WTC11 (cell line): ENCODE measurements at regions not wholly inside any gene's neighbourhood (a gene's known extent, or its start where the extent isn't known, plus 50 kb on each side); places are given as distances from the start of the nearest gene placed in this dataset.

ENCODE experiments used
- ATAC-seq: fragments of 200-7000 bp; cut with Tn5 transposase; 2 replicates; pipeline ENCODE4 v1.10.0; 2021; ENCODE audit warnings: mild to moderate bottlenecking, moderate library complexity
- CTCF ChIA-PET: fragments of 300-600 bp; sonication (Branson Sonifier 250); formaldehyde crosslinking; loops from one replicate; lab custom pipeline; 2021; ENCODE audit warnings: antibody characterized with exemption; lab: Charles Lee
- POLR2A ChIA-PET: fragments of 350-600 bp; sonication (Branson Sonifier 250); formaldehyde crosslinking; loops from one replicate; lab custom pipeline; 2021; ENCODE audit warnings: antibody characterized with exemption; lab: Charles Lee
- DNase-seq: peaks from one replicate; pipeline ENCODE4 v3.0.0; 2021; ENCODE audit warnings: low spot score
- H3K27ac Mint-ChIP-seq: 2 replicates; pipeline ENCODE4 v1.8.0; 2021; ENCODE audit warnings: mixed read lengths
- H3K27me3 Mint-ChIP-seq: 2 replicates; pipeline ENCODE4 v1.8.0; 2021; ENCODE audit warnings: low read depth, mild to moderate bottlenecking, moderate library complexity, mixed read lengths
- H3K36me3 Mint-ChIP-seq: 2 replicates; pipeline ENCODE4 v1.8.0; 2021; ENCODE audit warnings: mixed read lengths
- H3K4me1 Mint-ChIP-seq: 2 replicates; pipeline ENCODE4 v1.8.0; 2022; ENCODE audit warnings: mixed read lengths
- H3K4me3 Mint-ChIP-seq: 2 replicates; pipeline ENCODE4 v1.8.0; 2021; ENCODE audit warnings: mild to moderate bottlenecking, moderate library complexity, mixed read lengths
- H3K9me3 Mint-ChIP-seq: 2 replicates; pipeline ENCODE4 v1.8.0; 2021; ENCODE audit warnings: mixed read lengths
- ATF1 ChIP-seq: sonication (generic); formaldehyde crosslinking; IDR thresholded peaks from 2 replicates; pipeline ENCODE4 v1.8.1; 2023; ENCODE audit warnings: mild to moderate bottlenecking, moderate library complexity, missing genetic modification reagents
- ELF4 ChIP-seq: sonication (generic); formaldehyde crosslinking; IDR thresholded peaks from 2 replicates; pipeline ENCODE4 v1.8.1; 2022; ENCODE audit warnings: low read depth, mild to moderate bottlenecking, moderate library complexity, missing genetic modification reagents
- FOXJ3 ChIP-seq: sonication (generic); formaldehyde crosslinking; IDR thresholded peaks from 2 replicates; pipeline ENCODE4 v1.9.0; 2021; ENCODE audit warnings: missing genetic modification reagents, mild to moderate bottlenecking, borderline replicate concordance
- FOXP1 ChIP-seq: sonication (generic); formaldehyde crosslinking; IDR thresholded peaks from 2 replicates; pipeline ENCODE4 v1.8.0; 2022; ENCODE audit warnings: missing genetic modification reagents, mild to moderate bottlenecking, moderate library complexity, borderline replicate concordance
- NFYB ChIP-seq: sonication (generic); formaldehyde crosslinking; conservative IDR thresholded peaks from 2 replicates; pipeline ENCODE4 v1.8.0; 2022; ENCODE audit warnings: low read depth, missing genetic modification reagents
- SMAD4 ChIP-seq: sonication (generic); formaldehyde crosslinking; IDR thresholded peaks from 2 replicates; pipeline ENCODE4 v1.8.0; 2022; ENCODE audit warnings: mild to moderate bottlenecking, missing genetic modification reagents
- ZNF671 ChIP-seq: fragments of 250-450 bp; sonication (Bioruptor Pico); IDR thresholded peaks from 2 replicates; pipeline ENCODE4 v1.8.0; 2021; ENCODE audit warnings: mild to moderate bottlenecking
- TF ChIP-seq, protein P1 (sequence below): sonication (generic); formaldehyde crosslinking; IDR thresholded peaks from 2 replicates; pipeline ENCODE4 v1.8.0; 2023; ENCODE audit warnings: missing genetic modification reagents
- TF ChIP-seq, protein P2 (sequence below): sonication (generic); formaldehyde crosslinking; IDR thresholded peaks from 2 replicates; pipeline ENCODE4 v1.8.1; 2022; ENCODE audit warnings: low read depth, mild to moderate bottlenecking, moderate library complexity, missing genetic modification reagents, borderline replicate concordance
- TF ChIP-seq, protein P3 (sequence below): sonication (generic); formaldehyde crosslinking; IDR thresholded peaks from 2 replicates; pipeline ENCODE4 v1.8.1; 2022; ENCODE audit warnings: missing genetic modification reagents, borderline replicate concordance
- TF ChIP-seq, protein P4 (sequence below): fragments of 250-450 bp; sonication (Bioruptor Pico); conservative IDR thresholded peaks from 2 replicates; pipeline ENCODE4 v1.9.0; 2021; ENCODE audit warnings: mild to moderate bottlenecking
- TF ChIP-seq, protein P5 (sequence below): fragments of 250-450 bp; sonication (Bioruptor Pico); IDR thresholded peaks from 2 replicates; pipeline ENCODE4 v1.8.0; 2021; ENCODE audit warnings: mild to moderate bottlenecking
- TF ChIP-seq, protein P6 (sequence below): sonication (generic); formaldehyde crosslinking; IDR thresholded peaks from 2 replicates; pipeline ENCODE4 v1.8.1; 2022; ENCODE audit warnings: low read depth, missing genetic modification reagents, borderline replicate concordance
- TF ChIP-seq, protein P7 (sequence below): fragments of 250-450 bp; sonication (Bioruptor Pico); IDR thresholded peaks from 2 replicates; pipeline ENCODE4 v1.9.0; 2021; ENCODE audit warnings: mild to moderate bottlenecking
- TF ChIP-seq, protein P8 (sequence below): sonication (generic); formaldehyde crosslinking; IDR thresholded peaks from 2 replicates; pipeline ENCODE4 v1.8.1; 2023; ENCODE audit warnings: mild to moderate bottlenecking, missing genetic modification reagents, moderate library complexity
- TF ChIP-seq, protein P9 (sequence below): fragments of 250-450 bp; sonication (Bioruptor Pico); IDR thresholded peaks from 2 replicates; pipeline ENCODE4 v1.9.0; 2021; ENCODE audit warnings: mild to moderate bottlenecking
- TF ChIP-seq, protein P10 (sequence below): fragments of 250-450 bp; sonication (Bioruptor Pico); IDR thresholded peaks from 2 replicates; pipeline ENCODE4 v1.9.0; 2021; ENCODE audit warnings: mild to moderate bottlenecking, borderline replicate concordance

DNA sequence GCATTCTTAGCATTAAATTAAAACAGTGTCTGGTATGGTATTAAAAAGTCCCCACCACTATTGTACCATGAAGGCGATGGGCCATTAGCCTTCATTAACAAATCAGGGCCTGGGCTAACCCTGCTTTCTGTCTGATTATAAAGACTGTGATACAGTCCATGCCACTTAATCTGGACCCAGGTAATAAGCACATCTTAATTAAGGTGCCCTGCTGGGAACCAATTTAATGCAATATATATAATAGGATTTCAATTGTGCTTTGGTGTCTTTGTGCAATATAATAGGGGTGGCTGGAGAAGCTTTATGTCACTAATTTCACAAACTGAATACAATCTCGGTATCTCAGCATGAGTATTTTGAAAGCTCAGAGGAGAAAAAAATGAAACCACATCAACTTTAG is 64.4 kb upstream of the CDH8 start (continued):
- TF ChIP-seq, protein P1, sequence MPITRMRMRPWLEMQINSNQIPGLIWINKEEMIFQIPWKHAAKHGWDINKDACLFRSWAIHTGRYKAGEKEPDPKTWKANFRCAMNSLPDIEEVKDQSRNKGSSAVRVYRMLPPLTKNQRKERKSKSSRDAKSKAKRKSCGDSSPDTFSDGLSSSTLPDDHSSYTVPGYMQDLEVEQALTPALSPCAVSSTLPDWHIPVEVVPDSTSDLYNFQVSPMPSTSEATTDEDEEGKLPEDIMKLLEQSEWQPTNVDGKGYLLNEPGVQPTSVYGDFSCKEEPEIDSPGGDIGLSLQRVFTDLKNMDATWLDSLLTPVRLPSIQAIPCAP, result no peak
- TF ChIP-seq, protein P2, sequence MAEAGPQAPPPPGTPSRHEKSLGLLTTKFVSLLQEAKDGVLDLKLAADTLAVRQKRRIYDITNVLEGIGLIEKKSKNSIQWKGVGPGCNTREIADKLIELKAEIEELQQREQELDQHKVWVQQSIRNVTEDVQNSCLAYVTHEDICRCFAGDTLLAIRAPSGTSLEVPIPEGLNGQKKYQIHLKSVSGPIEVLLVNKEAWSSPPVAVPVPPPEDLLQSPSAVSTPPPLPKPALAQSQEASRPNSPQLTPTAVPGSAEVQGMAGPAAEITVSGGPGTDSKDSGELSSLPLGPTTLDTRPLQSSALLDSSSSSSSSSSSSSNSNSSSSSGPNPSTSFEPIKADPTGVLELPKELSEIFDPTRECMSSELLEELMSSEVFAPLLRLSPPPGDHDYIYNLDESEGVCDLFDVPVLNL (CRISPR knock-in tag), result no peak
- TF ChIP-seq FOXJ3 (no peak), ZNF671 (CRISPR knock-in tag) (no peak)

DNA sequence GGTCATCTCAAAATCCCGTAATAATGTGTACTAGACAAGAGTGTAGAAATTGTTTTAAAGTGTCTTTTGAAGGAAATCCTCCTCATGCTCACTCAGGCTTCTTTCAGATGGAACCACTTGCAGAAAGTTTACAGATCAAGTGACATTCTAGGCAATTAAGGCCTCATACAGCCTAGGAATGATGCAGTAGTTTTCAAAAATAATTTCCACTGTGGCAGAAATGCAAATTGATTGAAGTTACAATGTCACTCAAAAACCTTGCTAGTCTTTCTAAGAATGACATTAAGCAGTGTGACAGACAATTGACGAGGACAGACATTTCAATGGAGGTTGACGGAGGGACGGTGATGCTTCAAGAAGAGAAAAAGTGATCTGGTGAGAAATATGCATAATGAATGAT is 53.5 kb upstream of the CDH8 start:
- H3K27me3 Mint-ChIP-seq, result no peaks in the 10 kb centered on the region
- H3K27ac Mint-ChIP-seq, result no peak overlapping the region
- H3K4me1 Mint-ChIP-seq, result peaks cover 8% of the 10 kb centered on the region
- POLR2A ChIA-PET, result no interaction called here
- H3K4me3 Mint-ChIP-seq, result no peak overlapping the region
- TF ChIP-seq, protein P3, sequence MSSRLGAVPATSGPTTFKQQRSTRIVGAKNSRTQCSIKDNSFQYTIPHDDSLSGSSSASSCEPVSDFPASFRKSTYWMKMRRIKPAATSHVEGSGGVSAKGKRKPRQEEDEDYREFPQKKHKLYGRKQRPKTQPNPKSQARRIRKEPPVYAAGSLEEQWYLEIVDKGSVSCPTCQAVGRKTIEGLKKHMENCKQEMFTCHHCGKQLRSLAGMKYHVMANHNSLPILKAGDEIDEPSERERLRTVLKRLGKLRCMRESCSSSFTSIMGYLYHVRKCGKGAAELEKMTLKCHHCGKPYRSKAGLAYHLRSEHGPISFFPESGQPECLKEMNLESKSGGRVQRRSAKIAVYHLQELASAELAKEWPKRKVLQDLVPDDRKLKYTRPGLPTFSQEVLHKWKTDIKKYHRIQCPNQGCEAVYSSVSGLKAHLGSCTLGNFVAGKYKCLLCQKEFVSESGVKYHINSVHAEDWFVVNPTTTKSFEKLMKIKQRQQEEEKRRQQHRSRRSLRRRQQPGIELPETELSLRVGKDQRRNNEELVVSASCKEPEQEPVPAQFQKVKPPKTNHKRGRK (CRISPR knock-in tag), result no peak
- TF ChIP-seq, protein P2 (CRISPR knock-in tag), result no peak
- TF ChIP-seq, protein P4, sequence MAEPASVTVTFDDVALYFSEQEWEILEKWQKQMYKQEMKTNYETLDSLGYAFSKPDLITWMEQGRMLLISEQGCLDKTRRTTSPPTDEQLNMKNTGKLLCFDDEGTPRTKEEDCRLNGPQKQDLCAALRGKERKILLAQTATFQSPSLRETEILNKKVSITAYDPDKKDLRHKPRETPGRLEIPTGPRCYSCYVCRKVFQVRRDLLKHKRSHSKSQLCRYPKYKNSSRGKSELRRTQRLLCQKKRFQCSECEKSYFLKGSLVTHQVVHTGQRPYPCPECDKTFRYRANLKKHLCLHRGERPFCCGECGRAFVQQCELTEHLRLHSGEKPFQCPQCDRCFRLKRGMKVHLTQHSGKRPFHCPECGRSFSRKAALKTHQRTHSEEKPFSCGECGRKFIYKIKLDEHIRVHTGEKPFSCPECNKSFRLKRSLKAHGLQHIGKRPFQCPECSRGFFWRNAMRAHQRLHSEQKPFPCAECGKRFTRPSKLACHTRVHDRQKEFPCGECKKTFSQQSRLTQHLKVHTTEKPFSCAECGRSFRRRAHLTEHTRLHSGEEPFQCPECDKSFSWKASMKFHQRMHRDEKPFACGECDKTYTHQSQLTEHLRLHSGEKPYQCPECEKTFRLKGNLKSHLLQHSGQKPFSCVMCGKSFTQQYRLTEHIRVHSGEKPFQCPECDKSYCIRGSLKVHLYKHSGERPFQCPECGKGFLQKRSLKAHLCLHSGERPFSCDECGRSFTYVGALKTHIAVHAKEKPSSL (CRISPR knock-in tag), result no peak
- TF ChIP-seq, protein P5, sequence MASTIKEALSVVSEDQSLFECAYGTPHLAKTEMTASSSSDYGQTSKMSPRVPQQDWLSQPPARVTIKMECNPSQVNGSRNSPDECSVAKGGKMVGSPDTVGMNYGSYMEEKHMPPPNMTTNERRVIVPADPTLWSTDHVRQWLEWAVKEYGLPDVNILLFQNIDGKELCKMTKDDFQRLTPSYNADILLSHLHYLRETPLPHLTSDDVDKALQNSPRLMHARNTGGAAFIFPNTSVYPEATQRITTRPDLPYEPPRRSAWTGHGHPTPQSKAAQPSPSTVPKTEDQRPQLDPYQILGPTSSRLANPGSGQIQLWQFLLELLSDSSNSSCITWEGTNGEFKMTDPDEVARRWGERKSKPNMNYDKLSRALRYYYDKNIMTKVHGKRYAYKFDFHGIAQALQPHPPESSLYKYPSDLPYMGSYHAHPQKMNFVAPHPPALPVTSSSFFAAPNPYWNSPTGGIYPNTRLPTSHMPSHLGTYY, result no peak
- TF ChIP-seq FOXP1 (CRISPR knock-in tag) (no peak), NFYB (CRISPR knock-in tag) (no peak), ELF4 (CRISPR knock-in tag) (no peak), ATF1 (CRISPR knock-in tag) (no peak), SMAD4 (CRISPR knock-in tag) (no peak)
- TF ChIP-seq, protein P6, sequence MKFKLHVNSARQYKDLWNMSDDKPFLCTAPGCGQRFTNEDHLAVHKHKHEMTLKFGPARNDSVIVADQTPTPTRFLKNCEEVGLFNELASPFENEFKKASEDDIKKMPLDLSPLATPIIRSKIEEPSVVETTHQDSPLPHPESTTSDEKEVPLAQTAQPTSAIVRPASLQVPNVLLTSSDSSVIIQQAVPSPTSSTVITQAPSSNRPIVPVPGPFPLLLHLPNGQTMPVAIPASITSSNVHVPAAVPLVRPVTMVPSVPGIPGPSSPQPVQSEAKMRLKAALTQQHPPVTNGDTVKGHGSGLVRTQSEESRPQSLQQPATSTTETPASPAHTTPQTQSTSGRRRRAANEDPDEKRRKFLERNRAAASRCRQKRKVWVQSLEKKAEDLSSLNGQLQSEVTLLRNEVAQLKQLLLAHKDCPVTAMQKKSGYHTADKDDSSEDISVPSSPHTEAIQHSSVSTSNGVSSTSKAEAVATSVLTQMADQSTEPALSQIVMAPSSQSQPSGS (CRISPR knock-in tag), result no peak
- TF ChIP-seq, protein P7, sequence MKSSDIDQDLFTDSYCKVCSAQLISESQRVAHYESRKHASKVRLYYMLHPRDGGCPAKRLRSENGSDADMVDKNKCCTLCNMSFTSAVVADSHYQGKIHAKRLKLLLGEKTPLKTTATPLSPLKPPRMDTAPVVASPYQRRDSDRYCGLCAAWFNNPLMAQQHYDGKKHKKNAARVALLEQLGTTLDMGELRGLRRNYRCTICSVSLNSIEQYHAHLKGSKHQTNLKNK (CRISPR knock-in tag), result no peak
- TF ChIP-seq, protein P8, sequence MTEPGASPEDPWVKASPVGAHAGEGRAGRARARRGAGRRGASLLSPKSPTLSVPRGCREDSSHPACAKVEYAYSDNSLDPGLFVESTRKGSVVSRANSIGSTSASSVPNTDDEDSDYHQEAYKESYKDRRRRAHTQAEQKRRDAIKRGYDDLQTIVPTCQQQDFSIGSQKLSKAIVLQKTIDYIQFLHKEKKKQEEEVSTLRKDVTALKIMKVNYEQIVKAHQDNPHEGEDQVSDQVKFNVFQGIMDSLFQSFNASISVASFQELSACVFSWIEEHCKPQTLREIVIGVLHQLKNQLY (CRISPR knock-in tag), result no peak
- TF ChIP-seq, protein P9, sequence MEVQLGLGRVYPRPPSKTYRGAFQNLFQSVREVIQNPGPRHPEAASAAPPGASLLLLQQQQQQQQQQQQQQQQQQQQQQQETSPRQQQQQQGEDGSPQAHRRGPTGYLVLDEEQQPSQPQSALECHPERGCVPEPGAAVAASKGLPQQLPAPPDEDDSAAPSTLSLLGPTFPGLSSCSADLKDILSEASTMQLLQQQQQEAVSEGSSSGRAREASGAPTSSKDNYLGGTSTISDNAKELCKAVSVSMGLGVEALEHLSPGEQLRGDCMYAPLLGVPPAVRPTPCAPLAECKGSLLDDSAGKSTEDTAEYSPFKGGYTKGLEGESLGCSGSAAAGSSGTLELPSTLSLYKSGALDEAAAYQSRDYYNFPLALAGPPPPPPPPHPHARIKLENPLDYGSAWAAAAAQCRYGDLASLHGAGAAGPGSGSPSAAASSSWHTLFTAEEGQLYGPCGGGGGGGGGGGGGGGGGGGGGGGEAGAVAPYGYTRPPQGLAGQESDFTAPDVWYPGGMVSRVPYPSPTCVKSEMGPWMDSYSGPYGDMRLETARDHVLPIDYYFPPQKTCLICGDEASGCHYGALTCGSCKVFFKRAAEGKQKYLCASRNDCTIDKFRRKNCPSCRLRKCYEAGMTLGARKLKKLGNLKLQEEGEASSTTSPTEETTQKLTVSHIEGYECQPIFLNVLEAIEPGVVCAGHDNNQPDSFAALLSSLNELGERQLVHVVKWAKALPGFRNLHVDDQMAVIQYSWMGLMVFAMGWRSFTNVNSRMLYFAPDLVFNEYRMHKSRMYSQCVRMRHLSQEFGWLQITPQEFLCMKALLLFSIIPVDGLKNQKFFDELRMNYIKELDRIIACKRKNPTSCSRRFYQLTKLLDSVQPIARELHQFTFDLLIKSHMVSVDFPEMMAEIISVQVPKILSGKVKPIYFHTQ, result no peak
- TF ChIP-seq, protein P10, sequence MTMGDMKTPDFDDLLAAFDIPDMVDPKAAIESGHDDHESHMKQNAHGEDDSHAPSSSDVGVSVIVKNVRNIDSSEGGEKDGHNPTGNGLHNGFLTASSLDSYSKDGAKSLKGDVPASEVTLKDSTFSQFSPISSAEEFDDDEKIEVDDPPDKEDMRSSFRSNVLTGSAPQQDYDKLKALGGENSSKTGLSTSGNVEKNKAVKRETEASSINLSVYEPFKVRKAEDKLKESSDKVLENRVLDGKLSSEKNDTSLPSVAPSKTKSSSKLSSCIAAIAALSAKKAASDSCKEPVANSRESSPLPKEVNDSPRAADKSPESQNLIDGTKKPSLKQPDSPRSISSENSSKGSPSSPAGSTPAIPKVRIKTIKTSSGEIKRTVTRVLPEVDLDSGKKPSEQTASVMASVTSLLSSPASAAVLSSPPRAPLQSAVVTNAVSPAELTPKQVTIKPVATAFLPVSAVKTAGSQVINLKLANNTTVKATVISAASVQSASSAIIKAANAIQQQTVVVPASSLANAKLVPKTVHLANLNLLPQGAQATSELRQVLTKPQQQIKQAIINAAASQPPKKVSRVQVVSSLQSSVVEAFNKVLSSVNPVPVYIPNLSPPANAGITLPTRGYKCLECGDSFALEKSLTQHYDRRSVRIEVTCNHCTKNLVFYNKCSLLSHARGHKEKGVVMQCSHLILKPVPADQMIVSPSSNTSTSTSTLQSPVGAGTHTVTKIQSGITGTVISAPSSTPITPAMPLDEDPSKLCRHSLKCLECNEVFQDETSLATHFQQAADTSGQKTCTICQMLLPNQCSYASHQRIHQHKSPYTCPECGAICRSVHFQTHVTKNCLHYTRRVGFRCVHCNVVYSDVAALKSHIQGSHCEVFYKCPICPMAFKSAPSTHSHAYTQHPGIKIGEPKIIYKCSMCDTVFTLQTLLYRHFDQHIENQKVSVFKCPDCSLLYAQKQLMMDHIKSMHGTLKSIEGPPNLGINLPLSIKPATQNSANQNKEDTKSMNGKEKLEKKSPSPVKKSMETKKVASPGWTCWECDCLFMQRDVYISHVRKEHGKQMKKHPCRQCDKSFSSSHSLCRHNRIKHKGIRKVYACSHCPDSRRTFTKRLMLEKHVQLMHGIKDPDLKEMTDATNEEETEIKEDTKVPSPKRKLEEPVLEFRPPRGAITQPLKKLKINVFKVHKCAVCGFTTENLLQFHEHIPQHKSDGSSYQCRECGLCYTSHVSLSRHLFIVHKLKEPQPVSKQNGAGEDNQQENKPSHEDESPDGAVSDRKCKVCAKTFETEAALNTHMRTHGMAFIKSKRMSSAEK (CRISPR knock-in tag), result no peak
- no peaks in the 10 kb centered on the region for H3K9me3 Mint-ChIP-seq
- CTCF ChIA-PET, result no interaction called here
- ATAC-seq (no peak), DNase-seq (no peak)
- no peaks in the 10 kb centered on the region for H3K36me3 Mint-ChIP-seq
